GM23338 (cell line): ENCODE measurements at regions not wholly inside any gene's neighbourhood (a gene's known extent, or its start where the extent isn't known, plus 50 kb on each side); places are given as distances from the start of the nearest gene placed in this dataset.

ENCODE experiments used
- CREB1 ChIP-seq: fragments of 250-450 bp; sonication (Bioruptor Pico); IDR thresholded peaks from 2 replicates; pipeline ENCODE4 v1.5.0; 2020; ENCODE audit warnings: low read depth, mild to moderate bottlenecking, moderate library complexity
- EZH2 ChIP-seq: fragments of 200-600 bp; sonication (generic); IDR thresholded peaks from one replicate; pipeline ENCODE4 v1.8.0; 2017; ENCODE audit warnings: antibody characterized with exemption, mild to moderate bottlenecking, low read depth; ENCODE audit not compliant: unreplicated experiment
- EZH2phosphoT487 ChIP-seq: fragments of 200-600 bp; sonication (generic); IDR thresholded peaks from one replicate; pipeline ENCODE4 v1.8.1; 2018; ENCODE audit warnings: antibody characterized with exemption; ENCODE audit not compliant: unreplicated experiment
- JUNB ChIP-seq: IDR thresholded peaks from one replicate; pipeline ENCODE4 v1.6.1; 2016; ENCODE audit warnings: antibody characterized with exemption; ENCODE audit not compliant: unreplicated experiment
- NANOG ChIP-seq: IDR thresholded peaks from 2 replicates; pipeline ENCODE4 v1.6.1; 2016; ENCODE audit warnings: antibody characterized with exemption, borderline replicate concordance
- POLR2AphosphoS5 ChIP-seq: IDR thresholded peaks from 2 replicates; pipeline ENCODE4 v1.6.1; 2016; ENCODE audit warnings: antibody characterized with exemption, low read depth
- REST ChIP-seq: IDR thresholded peaks from one replicate; pipeline ENCODE4 v1.6.1; 2018; ENCODE audit warnings: antibody characterized with exemption; ENCODE audit not compliant: unreplicated experiment
- STAT1 ChIP-seq: IDR thresholded peaks from one replicate; pipeline ENCODE4 v1.6.1; 2016; ENCODE audit warnings: antibody characterized with exemption; ENCODE audit not compliant: unreplicated experiment
- ZNF114 ChIP-seq: fragments of 250-450 bp; sonication (Bioruptor Pico); IDR thresholded peaks from 2 replicates; pipeline ENCODE4 v1.5.0; 2020; ENCODE audit warnings: mild to moderate bottlenecking, moderate library complexity
- ZNF331 ChIP-seq: fragments of 250-450 bp; sonication (Bioruptor Pico); IDR thresholded peaks from 2 replicates; pipeline ENCODE4 v1.5.0; 2020; ENCODE audit warnings: low read depth, mild to moderate bottlenecking, moderate library complexity
- TF ChIP-seq, protein P1 (sequence below), 2 experiments: fragments of 200-600 bp in 1 of 2; sonication (generic) in 1 of 2; conservative IDR thresholded peaks; 2 replicates each; pipeline versions ENCODE4 v1.5.1 to v1.6.1; 2016 to 2017; ENCODE audit warnings: antibody characterized with exemption in 2 of 2, low read depth in 2 of 2, mild to moderate bottlenecking in 2 of 2, moderate library complexity in 1 of 2
- TF ChIP-seq, protein P2 (sequence below): fragments of 250-450 bp; sonication (Bioruptor Pico); IDR thresholded peaks from 2 replicates; pipeline ENCODE4 v1.5.0; 2020; ENCODE audit warnings: mild to moderate bottlenecking, moderate library complexity
- TF ChIP-seq, protein P3 (sequence below): IDR thresholded peaks from 2 replicates; pipeline ENCODE4 v1.6.1; 2016; ENCODE audit warnings: antibody characterized with exemption

GRCh38 chrX:104430072-104430741 is 135.8 kb upstream of the IL1RAPL2 start:
- no peak for TF ChIP-seq REST
- TF ChIP-seq, protein P1, sequence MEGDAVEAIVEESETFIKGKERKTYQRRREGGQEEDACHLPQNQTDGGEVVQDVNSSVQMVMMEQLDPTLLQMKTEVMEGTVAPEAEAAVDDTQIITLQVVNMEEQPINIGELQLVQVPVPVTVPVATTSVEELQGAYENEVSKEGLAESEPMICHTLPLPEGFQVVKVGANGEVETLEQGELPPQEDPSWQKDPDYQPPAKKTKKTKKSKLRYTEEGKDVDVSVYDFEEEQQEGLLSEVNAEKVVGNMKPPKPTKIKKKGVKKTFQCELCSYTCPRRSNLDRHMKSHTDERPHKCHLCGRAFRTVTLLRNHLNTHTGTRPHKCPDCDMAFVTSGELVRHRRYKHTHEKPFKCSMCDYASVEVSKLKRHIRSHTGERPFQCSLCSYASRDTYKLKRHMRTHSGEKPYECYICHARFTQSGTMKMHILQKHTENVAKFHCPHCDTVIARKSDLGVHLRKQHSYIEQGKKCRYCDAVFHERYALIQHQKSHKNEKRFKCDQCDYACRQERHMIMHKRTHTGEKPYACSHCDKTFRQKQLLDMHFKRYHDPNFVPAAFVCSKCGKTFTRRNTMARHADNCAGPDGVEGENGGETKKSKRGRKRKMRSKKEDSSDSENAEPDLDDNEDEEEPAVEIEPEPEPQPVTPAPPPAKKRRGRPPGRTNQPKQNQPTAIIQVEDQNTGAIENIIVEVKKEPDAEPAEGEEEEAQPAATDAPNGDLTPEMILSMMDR (conservative IDR thresholded peaks at IDR 0.05; ENCODE audit: low read depth in 2 of 2) = no peak
- TF ChIP-seq, protein P2, sequence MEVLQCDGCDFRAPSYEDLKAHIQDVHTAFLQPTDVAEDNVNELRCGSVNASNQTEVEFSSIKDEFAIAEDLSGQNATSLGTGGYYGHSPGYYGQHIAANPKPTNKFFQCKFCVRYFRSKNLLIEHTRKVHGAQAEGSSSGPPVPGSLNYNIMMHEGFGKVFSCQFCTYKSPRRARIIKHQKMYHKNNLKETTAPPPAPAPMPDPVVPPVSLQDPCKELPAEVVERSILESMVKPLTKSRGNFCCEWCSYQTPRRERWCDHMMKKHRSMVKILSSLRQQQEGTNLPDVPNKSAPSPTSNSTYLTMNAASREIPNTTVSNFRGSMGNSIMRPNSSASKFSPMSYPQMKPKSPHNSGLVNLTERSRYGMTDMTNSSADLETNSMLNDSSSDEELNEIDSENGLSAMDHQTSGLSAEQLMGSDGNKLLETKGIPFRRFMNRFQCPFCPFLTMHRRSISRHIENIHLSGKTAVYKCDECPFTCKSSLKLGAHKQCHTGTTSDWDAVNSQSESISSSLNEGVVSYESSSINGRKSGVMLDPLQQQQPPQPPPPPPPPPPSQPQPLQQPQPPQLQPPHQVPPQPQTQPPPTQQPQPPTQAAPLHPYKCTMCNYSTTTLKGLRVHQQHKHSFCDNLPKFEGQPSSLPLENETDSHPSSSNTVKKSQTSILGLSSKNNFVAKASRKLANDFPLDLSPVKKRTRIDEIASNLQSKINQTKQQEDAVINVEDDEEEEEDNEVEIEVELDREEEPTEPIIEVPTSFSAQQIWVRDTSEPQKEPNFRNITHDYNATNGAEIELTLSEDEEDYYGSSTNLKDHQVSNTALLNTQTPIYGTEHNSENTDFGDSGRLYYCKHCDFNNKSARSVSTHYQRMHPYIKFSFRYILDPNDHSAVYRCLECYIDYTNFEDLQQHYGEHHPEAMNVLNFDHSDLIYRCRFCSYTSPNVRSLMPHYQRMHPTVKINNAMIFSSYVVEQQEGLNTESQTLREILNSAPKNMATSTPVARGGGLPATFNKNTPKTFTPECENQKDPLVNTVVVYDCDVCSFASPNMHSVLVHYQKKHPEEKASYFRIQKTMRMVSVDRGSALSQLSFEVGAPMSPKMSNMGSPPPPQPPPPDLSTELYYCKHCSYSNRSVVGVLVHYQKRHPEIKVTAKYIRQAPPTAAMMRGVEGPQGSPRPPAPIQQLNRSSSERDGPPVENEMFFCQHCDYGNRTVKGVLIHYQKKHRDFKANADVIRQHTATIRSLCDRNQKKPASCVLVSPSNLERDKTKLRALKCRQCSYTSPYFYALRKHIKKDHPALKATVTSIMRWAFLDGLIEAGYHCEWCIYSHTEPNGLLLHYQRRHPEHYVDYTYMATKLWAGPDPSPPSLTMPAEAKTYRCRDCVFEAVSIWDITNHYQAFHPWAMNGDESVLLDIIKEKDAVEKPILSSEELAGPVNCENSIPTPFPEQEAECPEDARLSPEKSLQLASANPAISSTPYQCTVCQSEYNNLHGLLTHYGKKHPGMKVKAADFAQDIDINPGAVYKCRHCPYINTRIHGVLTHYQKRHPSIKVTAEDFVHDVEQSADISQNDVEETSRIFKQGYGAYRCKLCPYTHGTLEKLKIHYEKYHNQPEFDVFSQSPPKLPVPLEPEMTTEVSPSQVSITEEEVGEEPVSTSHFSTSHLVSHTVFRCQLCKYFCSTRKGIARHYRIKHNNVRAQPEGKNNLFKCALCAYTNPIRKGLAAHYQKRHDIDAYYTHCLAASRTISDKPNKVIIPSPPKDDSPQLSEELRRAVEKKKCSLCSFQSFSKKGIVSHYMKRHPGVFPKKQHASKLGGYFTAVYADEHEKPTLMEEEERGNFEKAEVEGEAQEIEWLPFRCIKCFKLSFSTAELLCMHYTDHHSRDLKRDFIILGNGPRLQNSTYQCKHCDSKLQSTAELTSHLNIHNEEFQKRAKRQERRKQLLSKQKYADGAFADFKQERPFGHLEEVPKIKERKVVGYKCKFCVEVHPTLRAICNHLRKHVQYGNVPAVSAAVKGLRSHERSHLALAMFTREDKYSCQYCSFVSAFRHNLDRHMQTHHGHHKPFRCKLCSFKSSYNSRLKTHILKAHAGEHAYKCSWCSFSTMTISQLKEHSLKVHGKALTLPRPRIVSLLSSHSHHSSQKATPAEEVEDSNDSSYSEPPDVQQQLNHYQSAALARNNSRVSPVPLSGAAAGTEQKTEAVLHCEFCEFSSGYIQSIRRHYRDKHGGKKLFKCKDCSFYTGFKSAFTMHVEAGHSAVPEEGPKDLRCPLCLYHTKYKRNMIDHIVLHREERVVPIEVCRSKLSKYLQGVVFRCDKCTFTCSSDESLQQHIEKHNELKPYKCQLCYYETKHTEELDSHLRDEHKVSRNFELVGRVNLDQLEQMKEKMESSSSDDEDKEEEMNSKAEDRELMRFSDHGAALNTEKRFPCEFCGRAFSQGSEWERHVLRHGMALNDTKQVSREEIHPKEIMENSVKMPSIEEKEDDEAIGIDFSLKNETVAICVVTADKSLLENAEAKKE (CRISPR knock-in tag) = no peak
- TF ChIP-seq EZH2phosphoT487 = no peak
- TF ChIP-seq ZNF331 (CRISPR knock-in tag) = no peak
- no peak for TF ChIP-seq EZH2
- TF ChIP-seq JUNB = no peak
- no peak for TF ChIP-seq POLR2AphosphoS5
- no peak for TF ChIP-seq NANOG
- no peak for TF ChIP-seq ZNF114
- no peak for TF ChIP-seq CREB1 (CRISPR knock-in tag)
- TF ChIP-seq, protein P3, sequence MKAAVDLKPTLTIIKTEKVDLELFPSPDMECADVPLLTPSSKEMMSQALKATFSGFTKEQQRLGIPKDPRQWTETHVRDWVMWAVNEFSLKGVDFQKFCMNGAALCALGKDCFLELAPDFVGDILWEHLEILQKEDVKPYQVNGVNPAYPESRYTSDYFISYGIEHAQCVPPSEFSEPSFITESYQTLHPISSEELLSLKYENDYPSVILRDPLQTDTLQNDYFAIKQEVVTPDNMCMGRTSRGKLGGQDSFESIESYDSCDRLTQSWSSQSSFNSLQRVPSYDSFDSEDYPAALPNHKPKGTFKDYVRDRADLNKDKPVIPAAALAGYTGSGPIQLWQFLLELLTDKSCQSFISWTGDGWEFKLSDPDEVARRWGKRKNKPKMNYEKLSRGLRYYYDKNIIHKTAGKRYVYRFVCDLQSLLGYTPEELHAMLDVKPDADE = no peak
- no peak for TF ChIP-seq STAT1
